PC-3 (cell line): ENCODE measurements at regions not wholly inside any gene's neighbourhood (a gene's known extent, or its start where the extent isn't known, plus 50 kb on each side); places are given as distances from the start of the nearest gene placed in this dataset.
A peak's percentile ranks its signal among the peaks of the same experiment; 100 is the strongest.

Experiments used
- ATAC-seq: fragments of 200-7000 bp; cut with Tn5 transposase; 2 replicates; pipeline ENCODE4 v1.9.1; 2020; ENCODE audit warnings: mild to moderate bottlenecking, moderate library complexity
- BruUV-seq: library from RNA; stranded (reverse); fragments of 400-500 nt; replicated peaks from 2 replicates; lab custom pipeline; 2021; lab: Mats Ljungman, UMichigan
- CTCF ChIA-PET: fragments of 300-600 bp; sonication (Branson Sonifier 250); formaldehyde crosslinking; loops from one replicate; lab custom pipeline; 2022; ENCODE audit warnings: antibody characterized with exemption; lab: Charles Lee
- POLR2A ChIA-PET: fragments of 300-600 bp; sonication (Branson Sonifier 250); formaldehyde crosslinking; loops from one replicate; lab custom pipeline; 2022; ENCODE audit warnings: antibody characterized with exemption; ENCODE audit not compliant: unreplicated experiment; lab: Charles Lee
- DNase-seq: peaks from one replicate; pipeline ENCODE4 v3.0.0-alpha.2; 2015
- H2AFZ ChIP-seq: fragments of 300-600 bp; sonication (generic); 2 replicates; pipeline ENCODE4 v1.6.0; 2016; ENCODE audit warnings: antibody characterized with exemption, low read length
- H3F3A ChIP-seq: fragments of 300-600 bp; sonication (generic); one replicate; pipeline ENCODE4 v1.6.0; 2017; ENCODE audit warnings: antibody characterized with exemption, low read length, control low read depth, mild to moderate bottlenecking; ENCODE audit not compliant: unreplicated experiment
- H3K27ac ChIP-seq: fragments of 300-600 bp; sonication (generic); 2 replicates; pipeline ENCODE4 v1.5.1; 2016; ENCODE audit warnings: mild to moderate bottlenecking, low read length
- H3K27me3 ChIP-seq: fragments of 300-600 bp; sonication (generic); 2 replicates; pipeline ENCODE4 v1.6.1; 2016; ENCODE audit warnings: low read length, mixed read lengths
- H3K36me3 ChIP-seq: fragments of 300-600 bp; sonication (generic); 2 replicates; pipeline ENCODE4 v1.6.1; 2016; ENCODE audit warnings: low read depth, mixed run types, low read length, mixed read lengths
- H3K4me1 ChIP-seq: fragments of 300-600 bp; sonication (generic); 2 replicates; pipeline ENCODE4 v1.5.1; 2016; ENCODE audit warnings: low read length; ENCODE audit not compliant: insufficient read depth
- H3K4me2 ChIP-seq: fragments of 300-600 bp; sonication (generic); 2 replicates; pipeline ENCODE4 v1.6.0; 2016; ENCODE audit warnings: low read length
- H3K4me3 ChIP-seq: fragments of 300-600 bp; sonication (generic); 2 replicates; pipeline ENCODE4 v1.5.1; 2016; ENCODE audit warnings: mild to moderate bottlenecking, low read length, mixed read lengths
- H3K79me2 ChIP-seq: fragments of 300-600 bp; sonication (generic); 2 replicates; pipeline ENCODE4 v1.6.1; 2017; ENCODE audit warnings: low read length, mixed read lengths
- H3K9ac ChIP-seq: fragments of 300-600 bp; sonication (generic); 2 replicates; pipeline ENCODE4 v1.6.0; 2016; ENCODE audit warnings: mild to moderate bottlenecking, low read length
- H3K9me2 ChIP-seq: fragments of 300-600 bp; sonication (generic); replicated peaks from 2 replicates; pipeline ENCODE4 v1.6.1; 2016; ENCODE audit warnings: mixed run types, low read length, mixed read lengths
- H3K9me3 ChIP-seq: fragments of 300-600 bp; sonication (generic); 2 replicates; pipeline ENCODE4 v1.6.1; 2016; ENCODE audit warnings: low read length, mixed read lengths
- H4K20me1 ChIP-seq: fragments of 300-600 bp; sonication (generic); 2 replicates; pipeline ENCODE4 v1.6.1; 2016; ENCODE audit warnings: low read length, mixed read lengths
- CTCF ChIP-seq: fragments of 300-600 bp; sonication (generic); conservative IDR thresholded peaks from 2 replicates; pipeline ENCODE4 v1.5.1; 2017; ENCODE audit warnings: antibody characterized with exemption, low read depth, mild to moderate bottlenecking, low read length
- EZH2 ChIP-seq: fragments of 300-600 bp; sonication (generic); IDR thresholded peaks from one replicate; pipeline ENCODE4 v1.6.1; 2017; ENCODE audit warnings: antibody characterized with exemption, mild to moderate bottlenecking, low read length; ENCODE audit not compliant: unreplicated experiment
- EZH2phosphoT487 ChIP-seq: fragments of 300-600 bp; sonication (generic); IDR thresholded peaks from 2 replicates; pipeline ENCODE4 v1.6.1; 2018; ENCODE audit warnings: mild to moderate bottlenecking, antibody characterized with exemption, low read length, borderline replicate concordance
- intact Hi-C: fragments of 100-400 bp; cut with micrococcal nuclease; formaldehyde crosslinking; loops from 2 replicates; pipeline ENCODE4 v1.9.0; 2023

DNA sequence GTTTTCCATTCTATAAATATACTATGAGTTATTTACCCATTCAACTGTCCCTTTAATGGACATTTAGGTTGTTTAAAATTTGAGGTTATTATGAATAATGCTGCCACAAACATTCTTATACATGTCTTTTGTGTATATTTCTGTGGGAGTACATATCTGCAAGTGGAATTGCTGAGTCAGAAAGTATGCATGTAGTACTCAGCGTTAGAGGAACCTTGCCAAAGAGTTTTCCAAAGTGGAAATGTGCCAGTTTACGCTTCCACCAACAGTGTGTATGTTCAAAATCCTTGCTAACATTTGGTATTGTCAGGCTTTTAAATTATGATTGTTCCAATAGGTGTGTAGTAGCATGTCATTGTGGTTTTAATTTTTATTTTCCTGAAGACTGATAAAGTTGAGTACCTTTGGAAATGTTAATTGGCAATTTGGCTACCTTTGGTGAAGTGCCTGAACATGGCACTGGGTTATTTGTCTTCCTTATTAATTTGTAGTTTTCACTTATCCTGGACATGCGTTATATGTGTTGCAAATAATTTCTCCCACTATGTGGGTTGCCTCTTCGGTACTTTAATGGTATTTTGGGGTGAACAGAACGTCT lies 341.2 kb downstream of the CD83 start:
- no peaks in the 10 kb centered on the region for H3F3A ChIP-seq
- H3K9ac ChIP-seq, result peak overlapping the region; percentile 13; the same call in 1 of the 2 replicates
- ChIA-PET POLR2A (no interaction called here), CTCF (no interaction called here)
- H3K27ac ChIP-seq, result peak overlapping the region; percentile 69
- H3K4me2 ChIP-seq, result peak overlapping the region; percentile 41
- no peaks in the 10 kb centered on the region for H4K20me1 ChIP-seq
- peak; percentile 84 for ATAC-seq
- peaks cover 27% of the 10 kb centered on the region for H3K4me1 ChIP-seq
- intact Hi-C loops, result loop anchor here (1.0 to 10.0 kb wide), 2 partner anchors 187 to 244 kb away; no protein-coding TSS in a partner anchor
- BruUV-seq, result no TSS peak
- no peaks in the 10 kb centered on the region for H3K27me3 ChIP-seq
- no peak for TF ChIP-seq EZH2
- TF ChIP-seq CTCF, result no peak
- TF ChIP-seq EZH2phosphoT487, result no peak
- H3K9me3 ChIP-seq, result no peaks in the 10 kb centered on the region
- no peaks in the 10 kb centered on the region for H3K79me2 ChIP-seq
- H3K9me2 ChIP-seq, result no peaks in the 10 kb centered on the region
- H3K36me3 ChIP-seq, result no peaks in the 10 kb centered on the region
- DNase-seq, result peak; percentile 96
- H2AFZ ChIP-seq, result no peak overlapping the region
- H3K4me3 ChIP-seq, result no peak overlapping the region; the same call in 1 of the 2 replicates

GRCh38 chr6:14459315-14459714 lies 341.7 kb downstream of the CD83 start:
- Histone ChIP-seq H3F3A (no peaks in the 10 kb centered on the region), H3K9ac (peak overlapping the region; percentile 13; the same call in 1 of the 2 replicates), H3K4me1 (peaks cover 27% of the 10 kb centered on the region), H3K27me3 (no peaks in the 10 kb centered on the region), H3K79me2 (no peaks in the 10 kb centered on the region), H3K9me2 (no peaks in the 10 kb centered on the region), H3K9me3 (no peaks in the 10 kb centered on the region), H3K27ac (peak overlapping the region; percentile 69), H3K4me3 (no peak overlapping the region), H3K4me2 (peak overlapping the region; percentile 41), H3K36me3 (no peaks in the 10 kb centered on the region), H2AFZ (no peak overlapping the region), H4K20me1 (no peaks in the 10 kb centered on the region)
- ChIA-PET CTCF (no interaction called here), POLR2A (no interaction called here)
- ATAC-seq (peak; percentile 58), DNase-seq (peak; percentile 69)
- no TSS peak for BruUV-seq
- TF ChIP-seq CTCF, result no peak
- intact Hi-C loops, result loop anchor here (10.0 kb wide), 1 partner anchor 245 kb away; no protein-coding TSS in a partner anchor

GRCh38 chr6:14460556-14460955 lies 343.0 kb downstream of the CD83 start:
- Histone ChIP-seq H3K79me2 (no peaks in the 10 kb centered on the region), H3K36me3 (no peaks in the 10 kb centered on the region), H3F3A (no peaks in the 10 kb centered on the region), H3K4me1 (peaks cover 27% of the 10 kb centered on the region), H3K9me2 (no peaks in the 10 kb centered on the region), H3K27me3 (no peaks in the 10 kb centered on the region), H4K20me1 (no peaks in the 10 kb centered on the region), H3K4me2 (no peak overlapping the region), H3K9me3 (no peaks in the 10 kb centered on the region), H2AFZ (no peak overlapping the region), H3K9ac (no peak overlapping the region), H3K4me3 (no peak overlapping the region), H3K27ac (no peak overlapping the region)
- intact Hi-C loops, result no loop called here
- POLR2A ChIA-PET, result no interaction called here
- BruUV-seq, result no TSS peak
- ATAC-seq, result no peak
- TF ChIP-seq EZH2phosphoT487, result no peak
- no peak for TF ChIP-seq CTCF
- CTCF ChIA-PET, result no interaction called here
- DNase-seq, result no peak
